HG02970 (cell line): ENCODE measurements at regions not wholly inside any gene's neighbourhood (a gene's known extent, or its start where the extent isn't known, plus 50 kb on each side); places are given as distances from the start of the nearest gene placed in this dataset.
"Not testable (repeated sequence)": the region's sequence is repeated elsewhere in the genome, so short reads cannot be mapped to it uniquely, and the experiment has no call there.

Experiments used
- ATAC-seq: cut with Tn5 transposase; IDR thresholded peaks from one replicate; pipeline ENCODE4 v1.9.1; 2021; ENCODE audit warnings: mild to moderate bottlenecking, moderate library complexity, moderate number of reproducible peaks; ENCODE audit not compliant: unreplicated experiment, low FRiP score

DNA sequence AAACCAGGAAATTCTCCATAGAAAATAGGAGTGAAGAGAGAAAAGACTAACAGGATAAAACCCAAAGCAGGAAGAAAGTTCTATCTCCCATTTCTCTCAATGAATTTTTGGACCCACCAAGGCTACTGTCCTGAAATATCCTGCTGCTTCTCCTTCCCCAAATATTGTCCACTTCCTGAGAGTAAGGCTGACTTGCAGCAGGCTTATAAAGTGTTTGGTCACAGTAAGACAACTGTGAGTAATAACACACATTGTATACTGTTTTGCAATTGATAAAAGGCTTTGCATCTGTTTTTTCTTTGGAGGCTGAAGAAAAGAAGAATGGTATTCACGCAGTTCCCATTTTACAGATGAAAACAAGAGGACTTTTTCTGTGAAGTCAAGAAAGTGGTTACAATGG, 52.8 kb downstream of the FOXD4L6 start:
- ATAC-seq: not testable (repeated sequence)

- not testable (repeated sequence) for ATAC-seq
These were observed 54.0 kb downstream of the FOXD4L6 start for GRCh38 chr9:41074356-41074942.

DNA sequence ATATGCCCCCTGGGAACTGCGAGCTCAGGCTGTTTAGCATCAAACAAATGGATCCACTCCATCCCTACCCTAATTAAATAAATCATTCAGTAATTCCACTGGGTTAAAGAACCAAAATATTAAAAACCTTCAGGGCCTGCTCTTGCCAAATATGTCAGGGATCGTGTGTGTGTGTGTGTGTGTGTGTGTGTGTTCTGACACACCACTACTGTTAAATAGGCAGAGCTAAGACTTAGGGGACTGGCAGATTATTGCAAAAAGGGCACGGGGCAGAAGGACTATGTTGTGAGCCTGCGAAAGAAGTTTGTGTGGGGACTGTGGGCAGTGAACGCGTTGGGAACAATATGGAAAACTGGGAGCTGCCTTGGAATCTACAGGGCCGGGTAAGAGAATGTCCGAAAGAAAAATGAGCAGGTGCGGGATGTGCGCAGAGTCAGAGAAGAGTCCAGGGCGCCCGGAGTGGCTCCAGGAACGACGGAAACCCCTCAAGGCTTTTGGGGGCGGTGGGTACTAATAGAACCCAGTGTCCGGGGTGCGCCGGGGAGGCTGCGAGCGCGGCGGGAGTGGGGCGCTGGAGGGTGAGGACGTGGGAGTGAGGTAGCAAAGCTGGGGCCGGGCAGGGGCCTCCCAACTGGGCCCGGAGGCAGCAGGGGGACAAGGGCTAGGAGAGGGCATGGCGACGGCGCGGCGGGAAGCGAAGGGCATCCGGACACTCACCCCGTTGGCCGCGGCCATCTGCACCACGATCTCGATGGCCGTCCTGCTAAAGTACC, 54.8 kb downstream of the FOXD4L6 start:
- not testable (repeated sequence) for ATAC-seq

DNA sequence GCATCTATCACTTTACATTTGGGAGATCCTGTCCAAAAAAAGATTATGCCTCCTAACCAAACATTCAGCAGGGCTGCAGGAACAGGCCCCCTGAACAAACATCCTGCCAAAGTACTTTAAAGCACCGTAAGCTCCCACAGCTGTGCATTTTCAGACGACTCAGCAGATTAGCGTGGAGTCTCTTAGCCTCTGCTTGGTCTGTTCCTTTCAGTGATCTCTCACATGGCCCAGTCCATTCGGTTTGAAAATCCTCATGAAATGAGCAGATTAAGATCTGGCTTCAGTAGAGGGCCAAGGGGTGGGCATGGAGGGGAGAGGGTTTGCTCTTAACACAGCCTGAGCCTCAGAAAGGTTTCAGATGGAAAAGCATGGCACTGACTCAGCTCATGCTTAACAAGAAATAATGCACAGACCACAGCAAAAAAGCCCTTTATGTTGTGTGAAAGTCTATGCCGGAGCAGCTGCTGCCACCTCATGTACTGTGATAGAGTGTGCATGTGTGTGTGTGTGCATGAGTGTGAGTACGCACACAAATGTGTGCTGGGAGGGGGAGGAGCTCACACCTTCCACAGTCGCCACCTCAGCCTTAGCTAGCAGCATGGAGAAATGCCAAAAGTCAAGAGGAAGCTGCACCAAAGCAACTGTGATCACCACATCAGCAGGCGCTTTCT, 64.2 kb downstream of the FOXD4L6 start:
- not testable (repeated sequence) for ATAC-seq

DNA sequence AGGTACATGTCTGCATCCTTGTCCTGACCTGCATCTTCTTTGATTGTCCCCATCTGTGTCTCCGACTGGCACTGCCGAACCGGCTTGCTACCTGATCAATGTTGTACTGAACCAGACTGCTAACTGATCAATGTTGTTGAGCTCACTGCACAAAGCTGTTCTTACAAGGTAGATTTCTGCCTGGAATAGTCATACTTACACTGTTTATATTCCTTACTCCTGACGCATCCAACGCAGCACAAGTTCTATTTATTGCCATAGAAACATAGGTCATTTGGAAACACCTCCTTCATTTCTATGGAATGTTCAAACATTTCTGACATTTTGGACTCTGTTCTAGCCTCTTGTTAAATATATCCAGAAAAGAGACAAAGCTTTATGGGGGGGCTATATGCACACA, 65.2 kb downstream of the FOXD4L6 start:
- not testable (repeated sequence) for ATAC-seq

- not testable (repeated sequence) for ATAC-seq
These were observed 68.9 kb downstream of the FOXD4L6 start for GRCh38 chr9:41059603-41060002.

- peak; percentile 68 for ATAC-seq
These were observed 74.7 kb downstream of the FOXD4L6 start for GRCh38 chr9:41053666-41054363.

- ATAC-seq: not testable (repeated sequence)
These were observed 79.8 kb downstream of the FOXD4L6 start for GRCh38 chr9:41048672-41049071.

DNA sequence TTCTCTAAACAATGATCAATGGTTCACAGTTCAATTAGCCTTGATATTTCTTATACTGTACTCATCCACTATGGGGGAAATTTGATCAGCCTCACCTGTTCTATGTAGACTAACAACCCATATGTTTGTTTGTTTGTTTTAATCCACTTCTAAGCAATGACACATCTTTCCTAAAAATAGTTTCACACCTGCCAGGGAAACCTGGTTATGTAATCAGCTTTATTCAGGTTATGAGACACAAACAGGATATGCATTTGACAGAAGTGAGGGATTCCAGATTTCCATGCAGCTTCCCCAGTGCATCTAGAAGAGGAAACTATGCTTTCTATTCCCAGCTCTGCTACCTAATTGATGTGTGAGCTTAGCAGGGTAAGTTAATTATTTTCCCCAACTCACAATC, 80.7 kb downstream of the FOXD4L6 start:
- not testable (repeated sequence) for ATAC-seq

GRCh38 chr9:41044930-41045329, 83.6 kb downstream of the FOXD4L6 start:
- not testable (repeated sequence) for ATAC-seq

DNA sequence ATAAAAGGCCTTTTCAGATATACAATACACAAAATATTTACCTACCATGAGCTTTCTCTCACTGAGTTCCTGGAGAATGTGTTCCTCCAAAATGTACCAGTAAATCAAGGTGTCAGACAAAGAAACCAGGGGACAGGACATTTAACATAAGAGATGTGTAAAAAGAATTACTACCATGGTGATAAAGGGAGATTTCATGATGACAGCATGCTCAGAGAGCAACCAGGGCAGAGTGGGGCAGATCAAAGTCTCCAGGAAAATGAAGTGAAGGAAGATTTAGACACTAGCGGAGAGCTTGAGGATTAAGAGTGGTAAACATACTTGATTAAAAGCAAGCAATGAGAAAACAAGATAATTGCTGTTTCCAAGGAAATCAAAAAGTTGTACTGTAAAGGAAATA, 85.0 kb downstream of the FOXD4L6 start:
- not testable (repeated sequence) for ATAC-seq

GRCh38 chr9:41042111-41042510, 86.4 kb downstream of the FOXD4L6 start:
- not testable (repeated sequence) for ATAC-seq

DNA sequence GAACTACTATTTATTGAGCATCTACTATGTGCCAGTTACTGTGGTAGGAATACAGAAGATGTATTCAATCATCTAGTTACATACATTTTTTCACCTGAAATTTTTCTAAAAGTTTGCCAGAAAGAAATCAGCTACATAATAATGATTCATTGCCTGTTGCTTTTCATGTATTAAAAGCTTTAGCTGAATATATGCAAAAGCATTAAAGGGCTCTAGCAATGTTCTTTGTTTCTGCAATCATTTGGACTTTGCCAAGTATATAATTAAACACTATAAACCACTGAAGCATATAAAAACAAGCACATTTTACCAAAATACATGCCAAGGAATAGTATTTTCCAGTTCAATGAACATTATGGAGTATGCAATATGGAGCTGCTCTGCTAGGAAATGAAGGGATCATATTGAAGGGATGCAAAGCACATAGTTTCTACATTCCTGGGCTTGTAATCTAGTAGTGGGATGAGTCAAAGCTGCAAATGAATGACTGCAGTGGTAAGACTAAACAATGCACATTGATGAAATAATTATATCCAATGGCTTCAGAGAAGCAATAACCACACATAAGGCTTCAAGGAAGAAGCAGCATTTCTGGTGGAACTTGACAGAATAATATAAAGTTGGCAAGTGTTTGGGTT, 87.7 kb downstream of the FOXD4L6 start:
- ATAC-seq: not testable (repeated sequence)

DNA sequence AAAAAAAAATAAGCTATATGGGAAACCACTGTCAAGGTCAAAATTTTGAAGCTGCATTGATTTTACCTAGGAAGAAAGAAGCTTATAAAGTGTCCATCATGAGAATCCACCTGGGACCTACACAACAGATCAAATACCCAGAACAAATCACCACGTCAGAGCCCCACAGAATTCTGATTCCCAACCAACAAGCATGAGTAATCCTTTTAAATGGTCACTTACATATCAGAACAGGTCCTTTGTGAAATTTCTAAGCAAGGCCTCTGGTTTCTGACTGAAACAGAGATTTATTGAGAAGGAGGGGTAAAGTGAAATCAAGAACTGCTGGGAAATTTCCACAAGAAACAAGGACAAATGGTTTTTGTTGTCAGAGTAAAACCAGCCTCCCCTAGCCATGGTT, 93.2 kb downstream of the FOXD4L6 start:
- ATAC-seq: not testable (repeated sequence)

DNA sequence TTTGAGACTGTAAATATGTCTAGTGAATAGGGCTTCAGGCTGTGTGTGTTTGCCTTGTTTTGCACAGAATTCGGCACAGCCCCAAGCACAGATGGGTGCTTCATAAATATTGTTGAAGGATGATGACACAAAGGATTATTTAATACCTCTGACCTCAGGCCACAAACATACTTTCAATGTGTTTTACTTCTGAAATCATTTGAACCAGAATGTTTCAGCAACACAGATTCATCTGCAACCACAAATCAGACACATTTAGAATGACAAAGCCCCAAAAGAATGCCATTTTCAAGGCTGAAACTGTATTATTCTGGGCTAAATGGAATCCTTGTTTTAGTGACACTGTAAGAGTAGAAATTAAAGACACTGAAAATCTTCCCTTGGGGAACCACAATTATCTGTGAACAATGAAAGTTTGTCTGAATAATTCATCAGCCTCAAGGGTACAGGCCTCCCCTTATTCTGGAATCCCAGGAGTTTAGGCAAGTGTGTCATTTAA, 93.7 kb downstream of the FOXD4L6 start:
- not testable (repeated sequence) for ATAC-seq

DNA sequence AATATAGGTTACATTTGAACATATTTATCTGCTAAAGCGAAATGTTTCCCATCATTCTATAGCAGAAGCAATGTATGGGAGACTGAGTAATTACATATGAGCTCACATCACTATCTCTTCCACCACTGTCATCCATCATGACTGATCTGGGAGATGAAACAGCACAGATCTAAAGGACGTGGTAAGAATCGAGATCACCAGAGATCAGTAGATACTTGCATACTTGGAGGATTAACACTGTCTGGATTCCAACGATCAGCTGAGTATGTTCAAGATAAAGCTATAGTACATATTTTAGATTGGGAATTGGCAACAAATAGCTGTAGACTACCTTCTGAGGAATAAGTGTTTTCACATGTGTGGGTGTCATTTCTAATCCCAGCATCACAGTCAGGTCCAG, 94.6 kb downstream of the FOXD4L6 start:
- ATAC-seq: not testable (repeated sequence)

DNA sequence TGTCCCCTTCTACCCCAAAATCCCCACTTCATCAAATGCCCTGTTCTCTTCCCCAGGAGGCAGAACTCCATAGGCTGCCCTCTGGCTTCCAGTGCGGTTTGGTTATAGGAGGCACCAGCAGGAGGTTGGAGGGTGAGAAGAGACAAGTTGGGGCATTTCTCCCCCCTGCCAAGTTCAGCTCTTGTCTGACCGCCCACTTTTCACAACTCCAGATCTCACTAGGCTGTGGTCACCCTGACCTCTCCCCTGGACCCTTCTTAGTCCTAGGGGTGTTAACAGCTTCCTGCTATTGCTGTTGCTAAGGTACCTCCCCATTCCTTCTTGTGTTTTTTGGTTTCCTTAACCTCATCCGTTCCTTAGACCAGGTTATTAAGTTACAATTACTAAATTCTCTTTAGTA, 95.1 kb downstream of the FOXD4L6 start:
- ATAC-seq: not testable (repeated sequence)

DNA sequence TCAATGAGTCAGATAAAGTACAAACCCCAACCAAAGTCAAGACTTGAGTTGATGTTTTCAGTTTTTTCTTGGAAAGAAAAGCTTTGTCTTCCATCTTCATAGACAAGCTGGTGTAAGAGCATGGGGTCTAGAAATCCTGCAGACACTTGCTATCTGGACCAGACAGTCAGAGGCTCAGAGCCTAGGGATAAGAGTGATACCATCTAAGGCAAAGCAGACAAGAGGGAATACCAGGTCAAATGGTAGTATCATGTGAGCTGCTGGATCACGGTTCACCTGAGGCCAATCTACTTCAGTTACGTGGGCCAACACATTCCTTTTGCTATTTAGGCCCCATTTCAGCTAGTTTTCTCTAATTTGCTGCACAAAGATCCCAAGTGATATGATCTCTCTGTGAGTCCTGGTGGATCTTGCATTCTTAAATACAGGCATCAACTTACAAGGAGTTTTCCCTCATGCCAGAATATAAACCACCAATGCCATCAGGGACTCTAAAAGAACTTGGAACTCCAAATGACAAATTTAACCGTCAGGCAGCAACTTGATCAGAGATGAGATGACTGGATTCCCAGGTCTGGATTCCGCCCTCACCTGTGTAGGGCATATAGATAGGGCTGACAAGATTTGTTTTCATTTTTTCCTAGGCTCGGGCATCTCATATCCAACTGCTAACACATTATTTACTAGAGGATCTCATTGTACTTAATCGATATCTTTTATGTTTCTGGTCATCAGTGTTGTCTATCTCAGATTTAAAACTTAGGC, 101.4 kb downstream of the FOXD4L6 start:
- ATAC-seq: not testable (repeated sequence)

DNA sequence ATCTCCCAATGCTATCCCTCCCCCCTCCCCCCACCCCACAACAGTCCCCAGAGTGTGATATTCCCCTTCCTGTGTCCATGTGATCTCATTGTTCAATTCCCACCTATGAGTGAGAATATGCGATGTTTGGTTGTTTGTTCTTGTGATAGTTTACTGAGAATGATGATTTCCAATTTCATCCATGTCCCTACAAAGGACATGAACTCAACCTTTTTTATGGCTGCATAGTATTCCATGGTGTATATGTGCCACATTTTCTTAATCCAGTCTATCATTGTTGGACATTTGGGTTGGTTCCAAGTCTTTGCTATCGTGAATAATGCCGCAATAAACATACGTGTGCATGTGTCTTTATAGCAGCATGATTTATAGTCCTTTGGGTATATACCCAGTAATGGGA, 106.1 kb downstream of the FOXD4L6 start:
- ATAC-seq: not testable (repeated sequence)
